ENCODE measurements at regions not wholly inside any gene's neighbourhood (a gene's known extent, or its start where the extent isn't known, plus 50 kb on each side); places are given as distances from the start of the nearest gene placed in this dataset.

DNA sequence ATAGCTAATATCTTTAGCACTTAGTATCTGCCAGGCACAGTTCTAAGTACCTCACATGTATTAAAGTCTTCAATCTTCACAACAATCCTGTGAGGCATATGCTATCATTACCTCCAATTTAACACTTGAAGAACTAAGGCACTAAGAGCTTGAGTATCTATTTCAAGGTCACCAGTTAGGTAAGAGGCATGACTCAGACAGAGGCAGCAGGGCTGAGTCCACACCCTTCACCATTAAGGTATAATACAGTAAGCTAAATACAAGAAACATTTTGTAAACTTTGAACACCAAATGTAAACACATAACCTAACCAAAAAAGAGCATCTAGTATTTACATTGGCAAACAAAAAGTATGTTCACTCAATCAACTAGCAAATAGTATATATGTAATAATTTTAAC is 1410.9 kb downstream of the PCDH18 start:
- no peak overlapping the region for H3K4me3 ChIP-seq
- TF ChIP-seq POU2F2 (IDR thresholded peaks at IDR 0.05; ENCODE audit: borderline replicate concordance, low read depth, low read length) (no peak), PML (IDR thresholded peaks at IDR 0.05; ENCODE audit: low read length) (no peak), SRF (IDR thresholded peaks at IDR 0.05; ENCODE audit: low read depth in 2 of 2, low read length in 2 of 2) (no peak), ZNF274 (IDR thresholded peaks at IDR 0.05; ENCODE audit: insufficient read depth, insufficient read length) (no peak), SMC3 (IDR thresholded peaks at IDR 0.05; ENCODE audit: borderline replicate concordance, low read length) (no peak), NRF1 (conservative IDR thresholded peaks at IDR 0.05; ENCODE audit: low read depth, low read length) (no peak), HDGF (IDR thresholded peaks at IDR 0.05) (no peak), RUNX3 (IDR thresholded peaks at IDR 0.05; ENCODE audit: low read length) (no peak), BCL11A (IDR thresholded peaks at IDR 0.05; ENCODE audit: low read depth, low read length) (no peak), CREB1 (IDR thresholded peaks at IDR 0.05; ENCODE audit: low read depth) (no peak), MYC (IDR thresholded peaks at IDR 0.05; ENCODE audit: insufficient read depth, insufficient read length, insufficient replicate concordance, low read length, severe bottlenecking) (no peak), CBX5 (IDR thresholded peaks at IDR 0.05; ENCODE audit: low read depth) (no peak), EZH2 (IDR thresholded peaks at IDR 0.05; ENCODE audit: borderline replicate concordance, control insufficient read depth, low read depth, low read length) (no peak), ZZZ3 (IDR thresholded peaks at IDR 0.05; ENCODE audit: control insufficient read depth, insufficient read length, low read depth) (no peak), ZBED1 (IDR thresholded peaks at IDR 0.05; ENCODE audit: borderline replicate concordance) (no peak)
- TF ChIP-seq, protein P1, sequence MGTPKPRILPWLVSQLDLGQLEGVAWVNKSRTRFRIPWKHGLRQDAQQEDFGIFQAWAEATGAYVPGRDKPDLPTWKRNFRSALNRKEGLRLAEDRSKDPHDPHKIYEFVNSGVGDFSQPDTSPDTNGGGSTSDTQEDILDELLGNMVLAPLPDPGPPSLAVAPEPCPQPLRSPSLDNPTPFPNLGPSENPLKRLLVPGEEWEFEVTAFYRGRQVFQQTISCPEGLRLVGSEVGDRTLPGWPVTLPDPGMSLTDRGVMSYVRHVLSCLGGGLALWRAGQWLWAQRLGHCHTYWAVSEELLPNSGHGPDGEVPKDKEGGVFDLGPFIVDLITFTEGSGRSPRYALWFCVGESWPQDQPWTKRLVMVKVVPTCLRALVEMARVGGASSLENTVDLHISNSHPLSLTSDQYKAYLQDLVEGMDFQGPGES (IDR thresholded peaks at IDR 0.05) = no peak
- TF ChIP-seq, protein P2, sequence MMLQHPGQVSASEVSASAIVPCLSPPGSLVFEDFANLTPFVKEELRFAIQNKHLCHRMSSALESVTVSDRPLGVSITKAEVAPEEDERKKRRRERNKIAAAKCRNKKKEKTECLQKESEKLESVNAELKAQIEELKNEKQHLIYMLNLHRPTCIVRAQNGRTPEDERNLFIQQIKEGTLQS (IDR thresholded peaks at IDR 0.05; ENCODE audit: borderline replicate concordance, extremely low read depth, low read depth, low read length) = no peak
- TF ChIP-seq, protein P3, sequence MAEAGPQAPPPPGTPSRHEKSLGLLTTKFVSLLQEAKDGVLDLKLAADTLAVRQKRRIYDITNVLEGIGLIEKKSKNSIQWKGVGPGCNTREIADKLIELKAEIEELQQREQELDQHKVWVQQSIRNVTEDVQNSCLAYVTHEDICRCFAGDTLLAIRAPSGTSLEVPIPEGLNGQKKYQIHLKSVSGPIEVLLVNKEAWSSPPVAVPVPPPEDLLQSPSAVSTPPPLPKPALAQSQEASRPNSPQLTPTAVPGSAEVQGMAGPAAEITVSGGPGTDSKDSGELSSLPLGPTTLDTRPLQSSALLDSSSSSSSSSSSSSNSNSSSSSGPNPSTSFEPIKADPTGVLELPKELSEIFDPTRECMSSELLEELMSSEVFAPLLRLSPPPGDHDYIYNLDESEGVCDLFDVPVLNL (IDR thresholded peaks at IDR 0.05; ENCODE audit: low read depth, low read length) = no peak
- TF ChIP-seq, protein P4, sequence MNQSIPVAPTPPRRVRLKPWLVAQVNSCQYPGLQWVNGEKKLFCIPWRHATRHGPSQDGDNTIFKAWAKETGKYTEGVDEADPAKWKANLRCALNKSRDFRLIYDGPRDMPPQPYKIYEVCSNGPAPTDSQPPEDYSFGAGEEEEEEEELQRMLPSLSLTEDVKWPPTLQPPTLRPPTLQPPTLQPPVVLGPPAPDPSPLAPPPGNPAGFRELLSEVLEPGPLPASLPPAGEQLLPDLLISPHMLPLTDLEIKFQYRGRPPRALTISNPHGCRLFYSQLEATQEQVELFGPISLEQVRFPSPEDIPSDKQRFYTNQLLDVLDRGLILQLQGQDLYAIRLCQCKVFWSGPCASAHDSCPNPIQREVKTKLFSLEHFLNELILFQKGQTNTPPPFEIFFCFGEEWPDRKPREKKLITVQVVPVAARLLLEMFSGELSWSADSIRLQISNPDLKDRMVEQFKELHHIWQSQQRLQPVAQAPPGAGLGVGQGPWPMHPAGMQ (IDR thresholded peaks at IDR 0.05; ENCODE audit: borderline replicate concordance) = no peak
- TF ChIP-seq, protein P5, sequence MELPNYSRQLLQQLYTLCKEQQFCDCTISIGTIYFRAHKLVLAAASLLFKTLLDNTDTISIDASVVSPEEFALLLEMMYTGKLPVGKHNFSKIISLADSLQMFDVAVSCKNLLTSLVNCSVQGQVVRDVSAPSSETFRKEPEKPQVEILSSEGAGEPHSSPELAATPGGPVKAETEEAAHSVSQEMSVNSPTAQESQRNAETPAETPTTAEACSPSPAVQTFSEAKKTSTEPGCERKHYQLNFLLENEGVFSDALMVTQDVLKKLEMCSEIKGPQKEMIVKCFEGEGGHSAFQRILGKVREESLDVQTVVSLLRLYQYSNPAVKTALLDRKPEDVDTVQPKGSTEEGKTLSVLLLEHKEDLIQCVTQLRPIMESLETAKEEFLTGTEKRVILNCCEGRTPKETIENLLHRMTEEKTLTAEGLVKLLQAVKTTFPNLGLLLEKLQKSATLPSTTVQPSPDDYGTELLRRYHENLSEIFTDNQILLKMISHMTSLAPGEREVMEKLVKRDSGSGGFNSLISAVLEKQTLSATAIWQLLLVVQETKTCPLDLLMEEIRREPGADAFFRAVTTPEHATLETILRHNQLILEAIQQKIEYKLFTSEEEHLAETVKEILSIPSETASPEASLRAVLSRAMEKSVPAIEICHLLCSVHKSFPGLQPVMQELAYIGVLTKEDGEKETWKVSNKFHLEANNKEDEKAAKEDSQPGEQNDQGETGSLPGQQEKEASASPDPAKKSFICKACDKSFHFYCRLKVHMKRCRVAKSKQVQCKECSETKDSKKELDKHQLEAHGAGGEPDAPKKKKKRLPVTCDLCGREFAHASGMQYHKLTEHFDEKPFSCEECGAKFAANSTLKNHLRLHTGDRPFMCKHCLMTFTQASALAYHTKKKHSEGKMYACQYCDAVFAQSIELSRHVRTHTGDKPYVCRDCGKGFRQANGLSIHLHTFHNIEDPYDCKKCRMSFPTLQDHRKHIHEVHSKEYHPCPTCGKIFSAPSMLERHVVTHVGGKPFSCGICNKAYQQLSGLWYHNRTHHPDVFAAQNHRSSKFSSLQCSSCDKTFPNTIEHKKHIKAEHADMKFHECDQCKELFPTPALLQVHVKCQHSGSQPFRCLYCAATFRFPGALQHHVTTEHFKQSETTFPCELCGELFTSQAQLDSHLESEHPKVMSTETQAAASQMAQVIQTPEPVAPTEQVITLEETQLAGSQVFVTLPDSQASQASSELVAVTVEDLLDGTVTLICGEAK (IDR thresholded peaks at IDR 0.05; ENCODE audit: borderline replicate concordance) = no peak
- SMC1A ChIA-PET (ENCODE audit: uncharacterized antibody, unreplicated experiment) = no interaction called here

More for the DNA sequence above, 1410.9 kb downstream of the PCDH18 start:
- Histone ChIP-seq H3K27ac (ENCODE audit: control insufficient read depth, insufficient read depth) (no peak overlapping the region), H3K4me2 (ENCODE audit: control insufficient read depth, insufficient read depth) (no peak overlapping the region), H3K4me1 (ENCODE audit: control insufficient read depth, insufficient read depth, low read length) (no peaks in the 10 kb centered on the region), H3K9me3 (replicated peaks; ENCODE audit: control insufficient read depth, insufficient read depth, low read length) (no peaks in the 10 kb centered on the region), H4K20me1 (ENCODE audit: control insufficient read depth, insufficient read depth) (no peaks in the 10 kb centered on the region), H3K79me2 (ENCODE audit: control insufficient read depth, insufficient read depth, low read length) (no peaks in the 10 kb centered on the region), H3K9ac (ENCODE audit: control insufficient read depth, insufficient read depth, low read length) (no peak overlapping the region), H2AFZ (ENCODE audit: control insufficient read depth, low read depth, low read length) (no peak overlapping the region), H3K27me3 (replicated peaks in 1 of 2; ENCODE audit: control insufficient read depth in 2 of 2, insufficient read depth in 2 of 2, low read length in 1 of 2) (no peaks in the 10 kb centered on the region), H3K36me3 (ENCODE audit: control insufficient read depth in 2 of 2, insufficient read depth in 2 of 2, low read length in 1 of 2) (no peaks in the 10 kb centered on the region)
- CTCF ChIA-PET = no interaction called here
- DNase-seq (ENCODE audit: low read depth, low spot score) (no peak), ATAC-seq (no peak), FAIRE-seq (no peak)
- RAD21 ChIA-PET (ENCODE audit: unreplicated experiment) = no interaction called here
- no TSS peak for BruUV-seq (replicated peaks)
- in situ Hi-C loops (cut with MboI) = no loop called here
- intact Hi-C loops (cut with micrococcal nuclease; ENCODE audit: unreplicated experiment) = no loop called here
- POLR2A ChIA-PET = no interaction called here
